HG02943 (cell line): ENCODE measurements at regions not wholly inside any gene's neighbourhood (a gene's known extent, or its start where the extent isn't known, plus 50 kb on each side); places are given as distances from the start of the nearest gene placed in this dataset.

ENCODE experiments used
- ATAC-seq: cut with Tn5 transposase; IDR thresholded peaks from one replicate; pipeline ENCODE4 v1.9.1; 2021; ENCODE audit warnings: mild to moderate bottlenecking, low read depth, moderate library complexity; ENCODE audit not compliant: unreplicated experiment

DNA sequence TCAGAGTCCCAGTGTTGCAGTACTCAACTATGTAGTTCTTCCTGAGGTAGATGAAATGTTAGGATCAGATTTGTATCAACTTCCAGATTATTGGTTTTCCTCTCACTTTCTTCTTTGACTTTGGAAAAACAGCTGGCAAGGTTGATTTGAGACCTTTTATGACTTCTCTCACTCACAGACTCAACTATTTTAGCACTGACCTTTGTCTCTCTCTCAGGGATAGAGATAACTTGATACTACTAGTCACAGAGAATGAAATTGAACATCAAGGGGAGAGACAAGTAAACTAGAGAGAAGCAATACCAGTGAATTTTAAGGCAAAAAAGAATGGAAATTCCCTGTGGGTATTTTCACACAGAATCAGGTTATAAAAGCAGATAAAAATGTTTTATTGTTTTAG, 159.7 kb upstream of the B3GALT2 start:
- ATAC-seq: no peak

DNA sequence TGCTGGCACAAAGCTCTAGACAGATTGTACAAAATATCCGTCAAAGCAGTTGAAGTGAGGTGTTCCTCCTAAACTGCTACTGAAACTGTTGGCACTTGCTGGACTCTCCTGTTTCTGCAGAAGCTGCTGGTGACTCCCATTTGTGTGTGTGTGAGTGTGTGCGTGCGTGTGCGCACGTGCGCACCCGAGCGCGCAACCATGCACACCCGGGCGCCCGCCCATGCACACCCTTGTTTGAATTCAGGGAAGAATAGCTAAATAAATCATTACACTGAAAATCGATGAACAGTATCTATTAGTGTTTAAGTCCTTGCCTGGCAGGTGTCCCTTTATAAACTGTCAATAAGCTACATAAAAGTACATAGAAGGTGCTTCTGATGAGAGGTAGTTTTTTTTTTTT, 156.4 kb upstream of the B3GALT2 start:
- ATAC-seq: no peak

DNA sequence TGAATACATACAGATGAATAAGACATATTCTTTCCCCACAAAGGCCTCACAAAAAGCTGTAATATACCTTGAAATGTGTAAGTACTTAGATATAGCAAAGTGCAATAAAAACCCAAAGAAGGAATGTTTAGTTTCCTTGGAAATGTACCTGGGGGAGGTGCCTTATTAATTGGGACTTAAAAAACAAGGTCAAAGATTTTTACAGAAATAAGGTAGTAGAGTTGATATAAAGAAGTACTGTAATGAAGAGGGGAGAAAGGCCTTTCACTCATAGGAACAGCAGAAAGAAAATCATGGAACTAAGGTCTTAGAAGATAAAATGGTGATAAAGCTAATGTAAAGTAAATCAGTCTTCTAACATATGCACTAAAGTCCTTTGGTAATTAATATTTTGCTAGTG, 153.9 kb upstream of the B3GALT2 start:
- no peak for ATAC-seq

DNA sequence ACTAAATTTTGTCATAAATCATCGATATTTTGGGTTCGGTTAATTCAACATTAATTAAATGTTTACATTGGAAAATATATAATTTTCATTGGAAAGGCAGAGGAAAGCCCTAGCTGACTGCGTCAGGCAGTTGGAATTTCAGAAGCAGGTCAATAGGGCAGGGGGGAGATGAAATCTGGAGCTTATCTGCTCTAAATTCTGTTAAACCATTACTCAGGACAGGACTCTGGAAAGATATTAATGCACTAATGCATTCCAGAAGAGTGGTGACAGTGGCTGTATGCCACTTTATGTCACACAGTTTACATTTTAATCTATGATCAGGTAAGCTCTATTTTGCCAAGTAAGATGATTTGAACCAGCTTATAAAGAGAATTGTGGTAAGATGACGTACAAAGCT, 153.0 kb upstream of the B3GALT2 start:
- ATAC-seq: no peak

DNA sequence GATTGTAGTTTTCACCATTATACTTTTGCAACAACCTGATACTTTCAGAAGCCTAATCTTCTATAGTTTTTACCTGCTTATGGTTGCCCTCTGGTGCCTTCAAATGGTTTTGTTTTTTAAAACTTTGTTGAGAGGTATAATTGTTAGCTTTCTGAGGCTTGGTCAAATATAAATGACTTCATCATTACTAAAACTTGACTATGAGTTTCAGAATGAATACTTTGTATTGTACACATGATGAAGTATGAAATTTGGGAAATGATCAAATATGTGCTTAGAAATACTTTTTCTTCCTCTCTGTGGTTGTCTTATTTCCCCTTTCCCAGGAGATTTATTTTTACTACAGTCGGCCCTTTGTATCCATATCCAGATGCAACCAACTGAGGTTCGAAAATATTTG, 151.8 kb upstream of the B3GALT2 start:
- ATAC-seq: no peak

DNA sequence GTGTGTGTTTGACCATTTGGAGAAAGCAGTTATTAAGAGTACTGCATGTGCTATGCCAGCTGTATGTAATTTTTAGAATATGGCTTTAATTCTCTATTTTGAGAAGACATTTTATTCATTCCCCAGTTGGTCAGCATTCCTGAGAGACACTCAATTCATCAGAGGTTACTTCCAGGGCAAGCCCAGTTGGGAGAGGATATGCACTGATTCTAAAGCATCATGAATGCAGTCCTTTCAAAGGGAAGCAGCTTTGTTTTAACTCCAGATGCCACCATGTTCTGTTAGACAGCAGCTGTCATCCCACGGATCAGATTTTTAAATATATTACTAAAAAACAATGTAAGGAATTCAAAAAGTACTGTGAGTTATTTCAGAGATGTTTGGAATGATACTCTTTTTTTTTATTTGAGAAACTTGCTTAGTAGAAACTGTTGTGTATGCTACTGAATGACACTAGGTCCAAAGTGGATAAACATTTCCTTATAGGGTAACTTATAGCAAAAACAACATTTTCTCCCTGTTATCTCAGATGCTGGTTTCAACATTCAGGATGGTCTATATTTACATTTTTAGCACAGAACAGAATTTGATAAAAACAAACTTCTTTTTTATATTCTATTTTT, 149.5 kb upstream of the B3GALT2 start:
- no peak for ATAC-seq

DNA sequence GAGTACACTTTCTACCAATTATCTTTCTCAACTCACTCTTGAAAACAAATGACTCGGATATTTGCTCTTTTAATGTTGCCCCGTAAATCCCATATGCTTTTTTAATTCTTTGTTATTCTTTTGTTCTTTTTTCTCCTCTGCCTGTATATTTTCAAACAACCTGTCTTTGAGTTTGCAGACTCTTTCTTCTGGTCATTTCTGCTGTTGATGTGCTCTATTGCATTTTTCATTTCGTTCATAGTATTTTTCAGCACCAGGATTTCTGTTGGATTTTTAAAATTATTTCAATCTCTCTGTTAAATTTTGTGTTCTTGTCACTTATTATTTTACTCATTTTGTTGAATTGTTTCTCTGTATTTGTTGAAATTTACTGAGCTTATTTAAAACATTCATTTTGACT, 146.8 kb upstream of the B3GALT2 start:
- no peak for ATAC-seq

DNA sequence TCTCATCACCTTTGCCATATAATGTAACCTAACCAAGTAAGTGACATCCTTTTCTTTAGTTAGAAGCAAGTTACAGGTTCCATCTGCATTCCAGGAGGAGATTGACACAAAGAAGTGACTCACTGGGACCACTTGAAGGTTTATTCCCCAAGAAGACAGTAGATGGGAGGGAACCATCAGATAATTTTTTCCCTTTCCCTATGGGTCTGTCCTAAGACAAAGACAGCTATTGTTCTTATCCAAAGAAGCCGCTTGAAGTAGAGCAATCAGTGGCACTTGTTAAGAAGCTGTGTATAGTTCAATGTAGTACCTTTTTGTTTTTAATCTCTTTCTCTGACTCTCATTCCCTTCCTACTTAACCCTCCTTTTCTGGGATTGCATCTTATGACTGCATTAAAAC, 139.9 kb upstream of the B3GALT2 start:
- no peak for ATAC-seq

DNA sequence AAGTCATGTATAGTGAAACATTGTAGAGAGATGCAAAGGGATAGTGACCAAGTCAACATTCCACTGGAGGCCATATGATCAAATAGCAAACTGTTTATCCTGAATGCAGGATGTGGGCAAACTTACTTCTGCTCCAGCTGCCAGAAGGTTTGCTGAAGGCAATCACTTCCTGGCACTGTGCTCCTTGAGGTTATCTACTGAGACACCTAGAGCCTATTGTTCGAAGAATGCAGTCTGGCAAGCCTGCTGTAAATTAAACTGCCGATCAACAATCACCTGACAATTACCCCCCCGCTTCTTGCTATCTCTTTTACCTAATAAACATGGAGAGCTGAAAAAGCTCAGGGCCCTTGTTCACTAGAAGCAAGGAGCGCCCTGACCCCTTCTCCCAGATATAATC, 139.4 kb upstream of the B3GALT2 start:
- no peak for ATAC-seq

DNA sequence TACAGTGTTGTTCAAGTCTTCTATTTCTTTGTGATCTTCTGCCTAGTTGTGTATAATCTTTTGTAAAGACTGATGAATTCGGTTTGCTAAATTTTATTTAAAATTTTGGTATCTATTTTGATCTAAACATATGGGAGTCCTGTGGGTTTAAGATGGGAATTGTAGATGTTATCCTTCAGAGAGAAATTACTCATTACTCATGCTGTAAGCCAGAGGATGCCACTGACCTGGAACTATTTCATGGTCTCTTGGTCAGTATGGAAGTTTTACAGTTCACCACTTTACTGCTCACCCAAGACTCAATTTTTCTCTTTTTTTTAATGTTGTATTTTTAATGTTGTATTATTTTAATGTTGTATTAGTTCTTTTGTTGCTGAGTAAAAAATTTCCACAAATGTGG, 138.6 kb upstream of the B3GALT2 start:
- ATAC-seq: no peak

DNA sequence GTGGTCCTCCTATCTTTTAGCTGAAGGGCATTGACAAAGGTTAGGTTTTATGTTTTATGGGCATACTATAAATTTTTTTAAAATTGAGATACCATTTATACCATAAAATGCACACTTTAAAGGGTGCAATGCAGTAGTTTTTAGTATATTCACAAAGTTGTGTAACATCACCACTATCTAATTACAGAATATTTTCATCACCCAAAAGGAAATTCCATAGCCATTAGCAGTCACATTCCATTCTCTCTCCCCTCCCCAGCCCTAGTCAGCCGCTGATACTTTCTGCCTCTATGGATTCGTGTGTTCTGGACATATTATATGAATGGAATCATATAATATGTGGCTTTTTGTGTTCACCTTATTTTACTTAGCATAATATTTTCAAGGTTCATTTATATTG, 135.8 kb upstream of the B3GALT2 start:
- no peak for ATAC-seq

DNA sequence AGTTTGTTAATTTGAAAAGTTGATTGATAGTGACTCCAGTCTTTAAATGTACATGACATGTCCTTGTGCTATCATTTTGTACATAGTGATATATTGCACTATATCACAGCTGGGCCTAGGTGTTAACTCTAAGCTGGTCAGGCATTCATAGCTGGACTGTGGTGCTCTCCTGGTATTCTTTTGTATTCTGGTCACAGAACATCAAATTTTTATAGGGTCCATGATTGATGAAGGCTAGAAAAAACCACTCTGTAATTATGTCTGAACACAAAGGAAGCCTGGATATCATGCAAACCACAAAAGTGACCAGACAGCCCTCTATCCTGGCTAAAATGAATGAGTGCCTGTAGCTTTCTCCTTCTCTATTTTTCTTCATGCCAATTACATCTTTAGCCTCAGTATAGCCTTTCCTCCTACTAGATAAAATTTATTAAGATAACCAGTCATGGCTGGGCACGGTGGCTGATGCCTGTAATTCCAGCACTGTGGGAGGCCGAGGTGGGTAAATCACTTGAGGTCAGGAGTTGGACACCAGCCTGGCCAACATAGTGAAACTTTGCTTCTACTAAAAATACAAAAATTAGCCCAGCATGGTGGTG, 134.9 kb upstream of the B3GALT2 start:
- no peak for ATAC-seq

DNA sequence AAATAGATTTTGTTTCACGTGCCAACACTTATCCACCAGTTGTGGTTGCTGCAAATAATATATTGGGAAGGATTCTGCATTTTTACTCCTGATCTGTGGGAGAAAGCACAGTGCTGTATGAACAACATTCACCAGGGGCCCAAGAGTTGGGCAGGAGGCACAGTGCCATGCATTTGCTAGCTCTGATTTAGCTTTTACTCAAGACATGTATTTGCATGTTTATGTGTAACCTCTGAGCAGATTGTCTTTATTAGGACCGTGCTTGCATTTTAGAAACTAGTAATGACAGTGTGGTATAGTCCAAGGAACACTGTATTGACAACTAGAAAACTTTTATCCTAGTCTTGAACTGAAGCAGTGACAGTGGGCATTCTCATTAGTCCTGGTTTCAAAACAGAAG, 133.9 kb upstream of the B3GALT2 start:
- no peak for ATAC-seq

DNA sequence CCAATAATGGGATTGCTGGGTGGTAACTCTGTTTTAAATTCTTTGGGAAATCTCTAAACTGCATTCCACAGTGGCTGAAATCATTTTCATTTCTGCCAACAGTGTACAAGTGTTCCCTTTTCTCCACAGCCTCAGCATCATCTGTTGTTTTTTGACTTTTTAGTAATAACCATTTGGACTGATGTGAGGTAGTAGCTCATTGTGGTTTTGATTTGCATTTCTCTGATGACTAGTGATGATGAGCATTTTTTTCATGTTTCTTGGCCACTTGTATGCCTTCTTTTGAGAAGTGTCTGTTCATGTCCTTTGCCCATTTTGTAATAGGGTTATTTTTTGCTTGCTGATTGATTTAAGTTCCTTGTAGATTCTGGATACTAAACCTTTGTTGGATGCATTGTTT, 131.9 kb upstream of the B3GALT2 start:
- ATAC-seq: no peak

DNA sequence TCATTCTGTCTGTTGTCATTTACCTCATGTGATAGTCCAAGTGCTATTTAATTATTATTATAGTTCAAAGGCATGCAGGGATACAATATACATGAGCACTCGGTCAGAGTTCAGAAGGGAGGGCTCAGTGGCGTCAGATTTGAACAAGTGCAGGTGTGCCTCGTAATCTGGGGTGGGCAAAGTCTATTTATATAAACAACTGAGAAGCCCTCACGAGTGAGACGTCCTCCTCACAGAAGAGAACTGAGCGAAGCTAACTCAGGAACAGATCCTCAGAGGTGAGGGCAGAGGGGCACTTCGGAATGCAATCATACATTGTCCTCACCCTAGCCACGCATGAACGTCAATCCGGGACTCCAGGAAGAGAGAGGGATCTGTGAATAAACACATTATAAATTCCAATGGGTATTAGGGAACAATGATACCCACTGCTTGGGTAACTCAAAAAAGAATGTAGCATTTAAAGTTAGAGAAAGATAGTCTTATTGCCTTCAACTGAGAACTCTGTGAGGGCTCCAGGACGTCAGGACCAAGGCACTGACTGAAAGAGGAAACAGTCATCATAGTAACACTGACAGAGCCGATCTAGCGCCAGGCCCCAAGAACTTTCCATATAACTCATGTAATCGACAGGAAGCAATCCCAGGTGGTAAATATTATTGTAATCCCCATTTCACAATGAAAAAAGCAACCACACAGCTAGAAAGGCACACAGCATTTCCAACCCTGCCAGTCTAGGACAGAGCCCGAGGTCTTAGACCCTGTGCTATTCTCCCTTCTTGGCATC, 127.1 kb upstream of the B3GALT2 start:
- no peak for ATAC-seq

DNA sequence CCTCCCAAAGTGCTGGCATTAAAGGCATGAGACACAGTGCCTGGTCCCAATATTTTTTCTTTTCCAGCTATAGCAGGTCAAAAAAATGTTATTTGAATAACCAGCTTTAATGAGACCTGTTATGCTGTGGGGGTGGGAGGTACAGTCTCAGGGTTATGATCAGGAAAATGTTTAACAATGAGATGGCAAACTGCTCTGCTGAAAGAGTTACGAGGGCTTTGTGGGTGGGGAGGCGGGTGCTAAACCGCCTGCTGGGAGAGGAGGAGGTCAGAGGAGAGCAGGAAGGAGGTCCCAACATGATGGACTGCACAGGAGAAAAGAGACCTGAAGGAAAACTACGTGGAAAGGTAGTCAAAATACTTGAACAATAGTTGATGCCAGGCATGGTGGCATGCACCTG, 126.0 kb upstream of the B3GALT2 start:
- no peak for ATAC-seq

DNA sequence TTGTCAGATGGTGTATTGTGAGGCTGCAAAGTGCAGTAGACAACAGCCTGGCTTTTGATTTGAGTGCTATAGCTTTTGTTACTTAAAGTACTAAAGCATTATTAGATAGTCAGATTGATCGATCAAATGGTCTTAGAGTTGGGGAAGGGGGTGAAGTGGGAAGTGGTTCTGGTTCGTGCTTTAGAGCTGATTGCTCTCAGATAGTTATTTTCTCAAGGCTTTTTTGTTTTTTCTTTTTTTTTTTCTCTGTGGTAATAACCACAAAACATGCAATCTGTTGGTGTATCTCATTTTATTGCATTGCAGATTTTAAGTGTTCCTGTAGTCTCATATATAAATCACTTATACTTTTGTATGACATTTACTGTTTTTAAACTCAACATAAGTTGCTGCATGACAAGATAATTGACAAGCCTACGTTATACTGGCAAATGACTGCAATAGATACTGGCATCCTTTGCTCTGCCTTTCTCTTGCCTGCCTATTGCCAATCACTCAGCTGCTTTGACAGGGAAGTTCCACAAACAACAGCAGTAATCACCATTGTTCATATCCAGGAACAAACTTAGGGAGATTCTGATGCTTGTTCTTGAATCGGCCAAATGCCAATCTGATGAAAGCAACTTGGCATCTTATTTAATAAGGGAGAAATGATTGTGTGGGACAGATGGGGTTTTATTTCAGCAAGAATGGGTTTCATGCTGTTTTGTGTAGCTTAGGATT, 125.0 kb upstream of the B3GALT2 start:
- no peak for ATAC-seq

DNA sequence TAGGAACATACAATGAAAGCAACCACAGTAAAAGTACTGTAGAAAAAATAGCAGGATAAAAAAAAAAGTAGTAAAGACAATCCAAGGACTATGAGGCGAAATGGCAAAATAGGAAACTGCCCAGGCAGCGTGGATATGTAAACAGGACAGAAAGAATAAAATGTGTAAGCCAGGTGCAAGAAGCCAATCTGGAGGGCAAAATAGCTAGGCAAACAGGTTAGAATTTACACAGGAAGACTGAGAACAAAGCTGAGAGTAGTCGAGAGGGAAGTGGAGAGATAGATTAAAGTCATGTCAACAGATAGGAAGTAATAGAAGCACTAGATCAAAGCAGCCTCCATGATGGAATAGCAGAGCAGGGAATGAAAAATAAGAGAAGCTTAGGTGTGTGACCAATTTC, 124.2 kb upstream of the B3GALT2 start:
- no peak for ATAC-seq

DNA sequence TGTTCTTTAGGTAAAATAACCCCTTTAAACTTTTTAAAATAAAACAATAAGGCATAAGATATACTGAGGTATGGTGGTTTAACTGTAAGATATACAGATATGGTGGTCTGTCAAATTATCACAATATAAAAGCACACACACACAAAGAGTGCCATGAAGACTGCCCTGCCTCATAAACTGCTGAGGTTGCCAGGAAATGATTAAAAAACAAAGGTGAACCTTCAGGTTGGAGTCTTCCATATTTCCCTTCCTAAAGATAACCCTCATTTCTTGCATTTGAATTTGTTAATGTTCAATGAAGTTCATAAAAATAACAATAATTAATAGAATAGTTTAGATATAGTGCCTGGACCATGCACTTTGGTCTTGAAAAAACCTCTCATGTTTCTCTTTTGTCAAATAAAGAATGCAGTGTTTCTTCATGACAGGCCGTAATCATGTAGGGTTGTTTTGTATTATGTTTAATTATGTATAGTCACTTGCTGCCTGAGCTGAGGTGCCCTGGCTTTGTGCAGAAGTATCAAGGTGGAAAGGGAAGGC, 123.6 kb upstream of the B3GALT2 start:
- no peak for ATAC-seq

DNA sequence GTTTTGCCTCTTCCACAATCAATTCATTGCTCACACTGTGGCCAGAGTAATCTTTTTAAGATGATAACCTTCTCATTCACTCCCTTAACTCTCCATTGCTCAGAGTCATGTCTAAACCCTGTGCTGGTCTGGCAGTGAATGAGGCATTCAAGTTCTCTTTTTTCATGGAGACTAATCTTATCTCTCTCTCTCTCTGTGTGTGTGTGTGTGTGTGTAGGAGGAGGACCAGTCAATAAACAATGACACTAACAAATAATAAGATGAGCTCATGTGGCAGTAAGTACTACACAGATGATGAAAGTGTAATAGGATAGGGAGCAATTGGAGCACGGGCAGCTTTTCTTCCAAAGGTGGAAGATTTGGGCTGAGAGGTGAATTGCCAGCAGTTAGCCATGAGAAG, 122.0 kb upstream of the B3GALT2 start:
- ATAC-seq: no peak

DNA sequence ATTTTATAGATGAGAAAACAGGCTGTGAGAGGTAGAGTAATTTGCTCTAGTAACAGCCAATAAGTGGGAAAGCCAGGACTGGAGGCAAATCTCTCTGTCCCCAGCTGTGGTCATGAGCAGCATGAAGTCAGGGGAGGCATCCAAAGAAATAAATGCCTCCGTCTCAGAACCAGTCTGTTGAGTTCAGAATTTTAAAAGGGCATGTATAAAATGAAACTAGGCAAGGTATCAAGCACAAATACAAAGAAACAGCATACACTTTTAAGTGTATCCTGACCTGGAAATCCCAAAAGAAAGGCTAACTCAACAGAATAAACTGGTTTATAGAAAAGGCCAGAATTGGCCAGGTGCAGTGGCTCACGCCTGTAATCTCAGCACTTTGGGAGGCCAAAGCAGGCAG, 120.0 kb upstream of the B3GALT2 start:
- no peak for ATAC-seq
